Activated CD4-positive, alpha-beta T cell treated with anti-CD3 and anti-CD28 coated beads, Interleukin-2, amount 50 U/mL, for 24 hours (primary cell): ENCODE measurements at regions not wholly inside any gene's neighbourhood (a gene's known extent, or its start where the extent isn't known, plus 50 kb on each side); places are given as distances from the start of the nearest gene placed in this dataset.
A peak's percentile ranks its signal among the peaks of the same experiment; 100 is the strongest.
"Not testable (repeated sequence)": the region's sequence is repeated elsewhere in the genome, so short reads cannot be mapped to it uniquely, and the experiment has no call there.

Source experiments
- DNase-seq, 2 donors: peaks; one replicate each; pipeline ENCODE4 v3.0.0-alpha.2; 2020; ENCODE audit warnings: low read depth in 1 of 2, low spot score in 1 of 2

DNA sequence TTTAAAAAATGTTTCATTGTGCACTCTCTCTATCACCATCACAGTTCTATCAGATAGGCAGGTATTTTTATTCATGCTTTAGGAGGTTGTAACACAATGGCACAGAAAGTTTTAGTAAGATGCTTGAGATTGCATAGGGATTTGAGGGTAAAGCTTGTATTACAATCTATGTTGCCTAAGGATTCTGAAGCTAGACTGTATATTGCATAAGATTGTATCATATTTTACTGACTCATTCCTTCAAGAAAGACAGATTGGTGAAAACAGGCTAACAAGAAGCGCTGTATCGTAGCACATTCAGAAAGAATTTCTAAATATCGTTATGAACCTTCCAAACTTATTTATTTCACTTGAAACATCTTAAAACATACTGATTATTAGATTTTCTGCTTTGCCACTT lies 577.7 kb downstream of the EBF1 start:
- DNase-seq = no peak

DNA sequence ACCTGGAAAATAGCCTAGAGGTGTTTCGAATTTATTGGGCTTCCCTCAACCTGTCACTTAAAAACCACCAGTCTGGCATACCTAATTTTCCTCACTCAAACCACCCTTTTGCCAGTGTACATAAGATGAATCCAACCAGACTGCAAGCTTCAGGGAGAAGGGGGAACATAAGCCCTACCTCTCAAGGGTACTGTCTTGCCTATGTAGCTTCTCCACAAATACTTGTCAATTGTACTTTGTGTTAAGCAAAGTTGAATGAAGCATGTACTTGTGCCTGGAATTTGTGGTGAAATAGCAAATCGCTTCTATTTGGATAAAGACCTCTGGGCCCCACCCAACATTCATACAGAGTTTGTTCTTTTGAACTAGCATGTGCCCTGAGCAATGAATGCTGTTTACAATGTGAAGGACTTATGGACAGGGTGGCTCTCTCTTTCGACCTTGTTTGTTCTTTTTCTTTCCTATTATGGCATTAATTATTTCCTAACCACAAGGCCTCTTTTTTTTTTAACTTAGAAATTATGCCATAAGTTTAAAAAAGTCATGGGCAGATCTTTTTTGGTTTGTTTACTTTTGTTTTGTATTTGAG lies 580.2 kb downstream of the EBF1 start:
- DNase-seq = no peak

DNA sequence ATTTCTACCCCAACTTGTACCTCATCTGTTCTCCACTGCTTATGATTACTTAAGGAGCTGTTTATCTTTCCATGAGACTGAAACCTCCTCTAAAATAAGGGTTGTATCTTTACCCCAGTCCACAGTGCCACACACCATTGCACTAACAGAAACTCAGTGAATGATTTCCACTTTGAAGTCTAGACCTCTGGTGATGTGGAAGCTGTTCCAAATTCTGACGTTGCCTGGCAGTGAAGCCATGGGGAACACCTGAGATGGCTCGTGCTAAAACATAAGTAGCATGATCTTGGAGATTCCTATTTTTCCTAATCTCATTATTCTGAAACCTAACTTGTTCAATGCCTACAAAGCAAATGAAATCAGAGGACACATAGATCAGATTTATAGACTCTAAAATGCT lies 583.2 kb downstream of the EBF1 start:
- no peak for DNase-seq

DNA sequence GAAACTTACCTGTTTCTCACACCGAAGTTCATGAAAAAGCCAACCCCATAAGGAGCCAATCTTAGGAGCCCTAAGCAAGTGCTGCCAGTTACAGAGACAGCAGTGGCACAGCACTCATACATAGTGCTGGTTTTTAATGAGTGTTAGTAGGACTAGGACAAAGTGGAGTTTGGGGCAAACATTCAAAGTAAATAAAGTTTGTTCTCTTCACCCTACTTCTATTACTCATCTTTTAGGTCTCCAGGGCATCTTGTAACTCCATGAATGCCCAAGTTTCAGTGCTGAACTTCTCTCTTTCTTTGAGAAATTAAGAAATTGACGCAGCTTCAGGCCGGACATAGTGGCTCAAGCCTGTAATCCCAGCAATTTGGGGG lies 584.7 kb downstream of the EBF1 start:
- no peak for DNase-seq

DNA sequence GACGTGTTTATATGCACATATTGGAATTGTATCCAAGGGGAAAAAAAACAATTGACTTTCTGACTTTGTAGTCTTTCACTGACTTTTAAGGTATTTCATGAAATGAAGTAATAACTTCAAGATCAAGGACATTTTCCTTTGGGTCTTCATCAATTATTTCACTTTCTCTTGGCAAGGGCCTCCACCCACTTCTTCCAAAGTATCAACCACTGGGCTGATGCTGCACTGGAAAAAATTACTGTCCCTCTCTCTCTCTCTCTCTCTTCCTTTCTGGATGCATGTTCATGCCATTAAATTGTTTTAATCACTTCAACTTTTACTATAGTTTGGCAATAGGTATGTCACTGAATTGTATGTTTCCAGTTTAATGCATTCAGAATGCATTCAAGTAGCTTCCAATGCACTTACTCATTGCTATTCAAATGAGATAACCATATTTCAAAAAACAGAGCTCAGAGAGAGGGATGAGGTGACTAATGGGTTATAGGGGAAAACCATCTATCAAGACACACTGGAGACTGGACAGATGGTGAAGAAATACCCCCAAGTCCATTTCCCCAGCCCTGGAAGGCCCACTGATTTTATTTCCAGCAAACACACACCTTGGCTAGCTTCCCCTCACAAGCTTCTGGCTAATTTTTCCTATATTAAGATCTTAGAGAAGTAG lies 585.3 kb downstream of the EBF1 start:
- peak in 1 of 2 donors; percentile 1 for DNase-seq

DNA sequence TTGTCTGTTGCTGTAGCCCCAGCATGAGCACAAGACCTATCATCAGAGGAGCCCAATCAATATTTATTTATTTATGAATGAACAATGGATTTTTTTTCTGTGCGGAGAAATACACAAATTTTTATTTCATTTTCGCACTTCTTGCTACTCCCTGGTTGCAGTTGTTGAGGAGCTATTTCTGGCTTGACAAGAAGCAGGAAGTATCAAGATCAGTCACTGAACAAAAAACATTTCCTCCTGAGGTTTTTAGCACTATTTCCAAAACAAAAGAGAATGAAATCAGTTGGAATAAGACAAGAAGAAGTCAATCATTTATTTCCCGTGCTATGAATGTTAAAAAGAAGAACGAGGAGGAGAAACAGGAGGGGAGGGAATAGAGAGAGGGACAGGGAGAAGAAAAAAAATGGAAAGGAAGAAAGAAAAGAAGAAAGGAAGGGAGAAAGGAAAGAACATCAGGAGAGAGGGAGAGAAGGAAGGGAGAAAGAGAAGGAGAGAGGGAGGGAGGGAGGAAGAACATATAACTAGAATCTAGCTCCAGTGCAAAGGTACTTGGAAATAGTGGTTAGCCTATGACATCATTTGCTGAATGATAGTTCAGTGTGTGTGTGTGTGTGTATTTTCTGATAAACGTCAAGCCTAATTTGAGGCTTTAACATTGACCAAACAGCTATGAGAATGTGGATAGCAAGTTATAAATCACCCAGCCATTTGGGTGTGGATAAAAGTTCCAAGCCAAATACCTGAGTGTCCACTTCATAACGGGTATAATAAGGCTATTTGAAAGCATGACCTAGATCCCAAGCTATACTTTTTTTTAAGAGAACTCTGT lies 586.0 kb downstream of the EBF1 start:
- DNase-seq = no peak

DNA sequence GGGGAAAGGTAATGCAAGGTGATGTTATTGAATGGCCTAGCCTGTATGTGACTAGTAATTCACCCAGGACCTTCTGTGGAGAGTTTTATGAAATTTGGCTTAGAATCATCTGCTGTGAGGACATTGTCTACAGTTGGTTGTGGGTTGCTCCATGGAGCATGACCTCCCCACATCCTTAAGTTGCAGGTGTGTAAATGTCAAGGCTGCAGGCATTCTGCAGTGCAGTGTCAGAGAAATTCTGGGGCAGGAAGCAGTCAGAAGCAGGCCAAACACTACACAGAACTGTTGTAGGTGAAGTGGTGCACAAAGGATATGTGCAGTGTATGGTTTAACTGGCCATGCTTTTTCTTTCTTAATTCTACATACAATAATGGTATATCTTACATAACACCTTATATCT lies 588.3 kb downstream of the EBF1 start:
- no peak for DNase-seq

DNA sequence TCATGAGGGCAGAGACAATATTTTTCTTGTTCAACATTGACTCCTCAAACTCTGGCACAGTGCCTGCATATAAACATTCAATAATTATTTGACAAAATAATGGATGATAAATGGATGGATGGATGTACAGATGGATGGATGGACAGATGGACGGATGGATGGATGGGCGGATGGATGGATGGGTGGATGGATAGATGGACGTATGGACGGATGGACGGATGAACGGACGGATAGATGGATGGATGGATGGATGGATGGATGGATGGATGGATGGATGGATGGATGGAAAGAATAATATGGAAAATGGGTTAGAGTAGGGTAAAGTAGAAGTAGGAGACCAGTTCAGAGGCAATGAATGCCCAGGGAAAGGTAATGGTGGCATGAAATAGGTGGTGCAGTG lies 589.2 kb downstream of the EBF1 start:
- no peak for DNase-seq

DNA sequence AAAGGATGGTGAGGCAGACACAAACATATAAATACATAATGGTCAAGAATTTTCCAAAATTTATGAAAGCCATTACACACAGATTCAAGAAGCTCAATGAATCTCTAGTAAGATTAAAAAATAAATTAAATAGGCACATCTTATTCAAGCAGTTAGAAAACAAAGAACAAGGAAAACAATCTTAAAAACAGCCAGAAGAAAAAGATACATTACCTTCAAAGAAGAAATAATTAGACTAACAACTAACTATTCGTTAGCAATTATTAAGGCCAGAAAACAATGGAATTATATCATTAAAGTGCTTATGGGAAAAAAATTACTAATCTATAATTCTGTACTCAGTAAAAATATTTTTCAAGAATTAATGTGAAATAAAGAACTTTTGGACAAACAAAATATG lies 593.1 kb downstream of the EBF1 start:
- DNase-seq = no peak

DNA sequence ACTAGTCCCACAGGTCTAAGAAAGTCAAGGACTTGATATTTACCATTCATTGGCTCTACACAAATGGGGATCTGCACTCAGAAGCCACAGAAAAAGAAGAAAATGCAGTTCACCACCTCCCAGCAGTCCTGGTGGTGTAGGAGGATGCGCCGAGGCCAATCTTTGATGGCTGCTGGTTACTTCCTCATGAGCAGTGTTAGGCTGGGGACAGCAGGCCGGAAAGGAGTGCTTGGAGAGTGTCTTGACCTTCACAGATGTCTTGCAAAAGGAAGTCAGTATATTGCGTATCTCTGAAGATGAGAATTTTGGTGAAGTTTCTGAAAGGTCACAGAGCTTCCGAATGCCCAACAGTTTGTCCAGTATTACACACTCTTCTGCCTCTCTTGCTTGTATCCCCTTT lies 597.0 kb downstream of the EBF1 start:
- no peak for DNase-seq

DNA sequence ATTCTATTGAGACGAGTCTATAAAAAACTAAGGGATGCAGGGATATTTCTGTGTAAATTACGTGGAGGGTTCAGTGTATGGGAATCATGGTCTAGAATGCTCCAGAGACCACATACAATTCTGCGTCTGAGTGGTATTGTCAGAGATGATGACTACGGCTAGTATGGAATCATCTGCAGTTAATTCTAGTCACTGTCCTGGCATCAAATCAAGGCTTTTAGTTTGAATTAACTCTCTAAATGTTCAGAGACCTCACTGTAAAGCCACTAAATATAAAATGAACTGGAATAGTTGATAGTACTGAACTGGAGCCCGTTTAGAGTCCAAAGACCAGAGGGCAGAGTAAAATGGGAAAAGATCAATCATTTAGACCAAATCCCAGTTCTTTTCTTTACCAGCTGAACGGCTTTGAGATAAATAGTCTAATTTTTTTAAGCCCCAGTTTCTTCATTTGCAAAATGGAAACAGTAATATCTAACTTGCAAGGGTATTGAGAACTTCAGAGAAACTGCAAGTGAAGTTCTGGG lies 599.8 kb downstream of the EBF1 start:
- DNase-seq = no peak

DNA sequence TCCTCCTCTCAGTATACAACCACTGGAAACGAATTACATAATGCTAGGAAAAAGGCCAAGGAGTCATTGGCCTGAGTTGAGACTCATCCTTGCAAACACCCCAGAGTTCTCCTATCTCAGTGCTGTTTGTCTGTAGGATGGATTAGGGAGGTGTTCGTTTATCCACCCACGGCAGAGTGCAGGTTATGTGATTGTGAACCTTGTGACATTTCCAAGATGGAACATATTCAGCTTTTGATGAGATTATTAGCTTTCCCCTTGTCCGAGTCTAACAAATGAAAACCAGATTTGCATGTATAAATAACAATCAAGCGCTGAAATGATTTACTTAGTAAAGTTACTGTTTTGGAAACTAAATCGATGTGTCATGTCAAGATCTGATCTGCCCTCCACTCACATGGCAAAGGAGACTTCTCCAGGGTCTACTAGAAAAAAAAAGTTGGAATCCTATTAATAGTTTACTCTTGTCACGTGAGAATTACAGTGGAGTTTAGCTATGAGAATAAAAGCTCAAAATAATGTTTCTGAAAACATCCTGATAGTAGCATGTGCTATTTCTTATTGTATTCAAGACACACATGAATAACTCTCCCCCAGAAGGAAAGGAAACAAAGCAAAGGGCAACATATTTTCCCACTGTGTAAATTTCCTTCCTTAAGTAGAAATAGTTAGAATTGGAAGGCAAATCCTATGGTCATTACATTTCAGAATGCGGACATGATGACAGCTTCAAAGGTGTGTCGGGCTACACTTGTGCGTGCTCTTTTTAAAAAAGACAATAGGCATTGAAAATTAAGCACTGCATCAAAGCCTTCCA lies 600.4 kb downstream of the EBF1 start:
- DNase-seq = no peak

DNA sequence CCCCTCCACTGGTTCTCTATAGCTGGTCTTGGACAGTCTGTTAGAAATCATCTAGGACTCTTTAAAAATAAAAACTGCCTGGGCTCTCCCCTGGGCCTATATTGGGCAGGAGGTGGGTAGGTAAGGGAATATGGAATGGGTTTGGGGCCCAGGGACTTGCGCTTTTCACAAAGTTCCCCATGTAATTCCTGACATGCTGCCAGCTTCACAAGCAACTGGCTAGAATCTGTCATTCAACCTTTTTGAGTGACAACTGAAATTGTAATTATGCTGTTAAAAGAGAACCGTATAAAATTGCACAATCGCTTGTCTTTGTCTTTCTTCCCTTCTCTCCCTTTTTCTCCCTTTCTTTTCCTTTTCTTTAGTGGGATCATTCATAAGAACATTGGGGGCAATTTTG lies 603.1 kb downstream of the EBF1 start:
- DNase-seq = no peak

DNA sequence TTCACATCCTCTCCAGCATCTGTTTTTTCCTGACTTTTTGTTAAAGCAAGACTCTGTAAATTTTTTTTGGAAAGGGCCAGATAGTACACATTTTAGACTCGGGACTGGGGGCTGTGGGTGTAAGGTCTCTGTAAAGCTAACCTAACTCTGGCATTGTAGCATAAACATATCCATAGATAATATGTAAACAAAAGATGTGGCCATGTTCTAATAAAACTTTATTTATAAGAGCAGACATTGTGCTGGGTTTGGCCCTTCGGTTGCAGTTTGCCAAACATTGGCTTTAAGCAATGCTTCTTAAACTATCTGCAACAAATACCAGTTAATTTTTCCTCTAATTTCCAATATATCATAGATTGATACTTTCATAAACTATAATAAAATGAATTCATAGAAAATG lies 605.2 kb downstream of the EBF1 start:
- no peak for DNase-seq

DNA sequence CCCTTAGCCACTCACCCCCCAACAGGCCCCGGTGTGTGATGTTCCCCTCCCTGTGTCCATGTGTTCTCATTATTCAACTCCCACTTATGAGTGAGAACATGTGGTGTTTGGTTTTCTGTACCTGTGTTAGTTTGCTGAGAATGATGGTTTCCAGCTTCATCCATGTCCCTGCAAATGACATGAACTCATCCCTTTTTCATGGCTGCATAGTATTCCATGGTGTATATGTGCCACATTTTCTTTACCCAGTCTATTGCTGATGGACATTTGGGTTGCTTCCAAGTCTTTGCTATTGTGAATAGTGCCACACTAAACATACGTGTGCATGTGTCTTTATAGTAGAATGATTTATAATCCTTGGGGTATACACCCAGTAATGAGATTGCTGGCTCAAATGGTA lies 605.7 kb downstream of the EBF1 start:
- not testable (repeated sequence) for DNase-seq

DNA sequence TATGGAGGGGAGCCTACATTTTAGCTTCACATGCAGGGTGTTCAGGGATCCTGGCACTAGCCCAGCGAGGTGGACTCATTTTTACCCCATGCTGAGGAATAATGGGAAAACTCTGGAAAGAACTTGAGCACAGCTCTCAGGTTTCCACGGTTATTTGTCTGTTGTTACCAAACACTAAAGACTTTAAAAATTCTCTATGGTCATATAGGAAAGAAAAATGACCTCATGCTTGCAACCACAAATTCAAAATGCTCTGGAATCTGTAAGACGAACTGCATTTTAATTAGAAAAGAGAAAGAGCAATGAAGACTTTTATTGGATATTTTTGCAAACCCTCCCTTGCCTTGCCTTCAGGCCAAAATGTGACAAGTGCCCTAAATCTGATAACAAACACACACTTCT lies 606.9 kb downstream of the EBF1 start:
- no peak for DNase-seq

DNA sequence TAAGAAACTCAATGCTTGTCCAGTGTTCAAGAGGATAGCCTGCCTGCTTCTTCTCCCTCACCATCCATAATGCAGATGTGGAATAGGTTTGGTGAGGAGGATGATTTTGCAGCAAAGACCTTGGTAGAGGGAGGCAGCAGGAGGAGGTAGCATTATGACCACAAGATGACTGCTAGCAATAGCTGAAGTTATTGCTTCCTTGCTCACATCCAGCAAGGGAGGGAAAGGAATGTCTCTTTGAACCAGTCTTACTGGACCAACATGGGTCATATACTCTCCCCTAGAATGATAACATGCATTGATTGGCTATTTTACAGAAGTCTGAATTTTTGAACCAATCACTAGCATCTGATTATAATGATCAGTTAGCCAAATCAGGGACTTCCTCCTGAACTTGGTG lies 607.6 kb downstream of the EBF1 start:
- DNase-seq = no peak

DNA sequence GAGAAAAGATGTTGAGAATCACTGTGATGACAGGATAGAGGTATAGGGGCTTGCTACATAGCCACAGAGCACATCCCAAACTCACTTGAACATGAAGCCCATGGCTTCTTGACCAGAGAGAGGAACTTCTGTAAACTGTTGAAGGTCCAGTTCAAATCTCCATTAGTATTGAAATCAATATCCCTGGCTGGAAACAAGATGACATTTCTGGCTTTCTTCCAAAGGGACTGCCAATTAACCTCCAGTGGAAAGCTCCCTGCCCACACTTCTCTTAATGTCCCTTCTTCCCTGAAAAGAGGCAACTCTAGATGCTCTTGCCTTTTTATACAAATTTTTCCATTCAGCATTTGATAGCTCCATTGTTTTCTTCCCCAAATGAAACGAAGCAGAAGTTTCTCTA lies 612.1 kb downstream of the EBF1 start:
- DNase-seq = no peak

DNA sequence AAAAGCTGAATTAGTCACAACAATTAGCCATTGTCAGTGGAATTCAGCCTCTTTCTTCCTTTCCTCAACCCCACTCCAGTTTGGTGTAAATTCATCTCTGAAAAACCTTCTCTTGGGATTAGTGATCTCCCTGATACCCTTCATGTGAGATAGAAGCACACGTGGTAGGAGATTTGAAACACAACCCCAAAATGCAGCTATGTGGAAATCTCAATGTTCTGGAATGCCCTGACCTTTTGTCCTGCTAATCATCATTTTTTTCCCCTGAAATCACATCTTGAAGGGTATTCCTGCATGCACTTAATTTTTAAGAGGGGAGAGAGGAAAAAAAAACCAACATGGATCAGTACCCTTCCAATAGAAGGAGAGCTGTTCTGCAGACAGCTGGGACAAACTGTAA lies 612.6 kb downstream of the EBF1 start:
- DNase-seq = no peak

DNA sequence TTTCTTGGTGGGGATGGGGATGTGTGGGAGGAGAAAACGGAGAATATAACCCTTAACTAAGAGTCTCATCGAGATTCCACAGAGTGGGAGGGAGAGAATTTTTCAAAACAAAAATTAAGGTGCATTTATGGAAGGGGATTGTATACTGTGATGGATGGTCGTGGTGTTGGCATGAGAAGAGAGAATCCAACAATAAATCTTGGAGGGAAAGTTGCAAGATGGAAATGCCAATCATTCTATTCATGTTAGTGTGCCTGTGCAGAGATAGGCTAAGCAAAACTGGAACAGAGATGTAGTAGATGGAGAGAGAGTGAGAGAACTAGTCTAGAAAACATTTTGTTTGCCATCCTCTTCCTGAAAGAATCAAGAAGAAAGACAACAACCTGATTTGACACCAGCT lies 613.1 kb downstream of the EBF1 start:
- no peak for DNase-seq

DNA sequence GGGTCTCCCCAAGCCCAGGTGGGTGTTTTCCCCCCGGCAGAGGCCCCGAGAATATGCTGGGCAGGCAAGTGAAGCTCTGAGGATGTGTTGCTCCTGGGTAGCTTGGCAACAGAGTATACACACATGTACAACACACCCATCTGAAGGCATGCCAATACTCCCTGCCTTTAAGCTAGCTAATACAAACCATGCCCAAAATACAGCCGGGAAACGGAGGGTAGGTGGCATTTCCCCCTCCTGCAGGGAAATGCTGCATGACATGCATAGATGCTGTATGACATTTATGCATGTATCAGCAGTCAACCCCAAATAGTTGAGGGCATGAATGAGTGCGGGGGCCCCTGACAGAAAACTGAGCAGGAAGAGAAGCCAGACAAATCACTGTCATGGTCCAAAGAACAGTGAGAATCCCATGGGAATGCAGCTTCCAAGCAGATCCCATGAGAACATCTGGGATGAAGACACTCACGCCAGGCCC lies 614.1 kb downstream of the EBF1 start:
- no peak for DNase-seq
